Activated naive CD4-positive, alpha-beta T cell treated with anti-CD3 and anti-CD28 coated beads for 36 hours (primary cell): ENCODE measurements at regions not wholly inside any gene's neighbourhood (a gene's known extent, or its start where the extent isn't known, plus 50 kb on each side); places are given as distances from the start of the nearest gene placed in this dataset.

ENCODE experiments used
- CTCF ChIA-PET: fragments of 350-600 bp; sonication (Branson Sonifier 250); formaldehyde crosslinking; loops from one replicate; lab custom pipeline; 2021; ENCODE audit warnings: antibody characterized with exemption; lab: Charles Lee
- DNase-seq: peaks from one replicate; pipeline ENCODE4 v3.0.0-alpha.2; 2020
- H3K27ac Mint-ChIP-seq: one replicate; pipeline ENCODE4 v1.8.0; 2021; ENCODE audit warnings: mild to moderate bottlenecking, mixed read lengths
- H3K27me3 Mint-ChIP-seq: one replicate; pipeline ENCODE4 v1.8.0; 2021; ENCODE audit warnings: low read depth, mixed read lengths
- H3K36me3 Mint-ChIP-seq: one replicate; pipeline ENCODE4 v1.8.0; 2021; ENCODE audit warnings: low read depth, mixed read lengths
- H3K4me1 Mint-ChIP-seq: one replicate; pipeline ENCODE4 v1.8.0; 2021; ENCODE audit warnings: low read depth, mixed read lengths
- H3K4me3 Mint-ChIP-seq: one replicate; pipeline ENCODE4 v1.8.0; 2021; ENCODE audit warnings: mild to moderate bottlenecking, moderate library complexity, mixed read lengths
- H3K9me3 Mint-ChIP-seq: one replicate; pipeline ENCODE4 v1.8.0; 2021; ENCODE audit warnings: mixed read lengths
- intact Hi-C: fragments of 100-400 bp; cut with micrococcal nuclease; formaldehyde crosslinking; loops from one replicate; pipeline ENCODE4 v1.15.1; 2023

DNA sequence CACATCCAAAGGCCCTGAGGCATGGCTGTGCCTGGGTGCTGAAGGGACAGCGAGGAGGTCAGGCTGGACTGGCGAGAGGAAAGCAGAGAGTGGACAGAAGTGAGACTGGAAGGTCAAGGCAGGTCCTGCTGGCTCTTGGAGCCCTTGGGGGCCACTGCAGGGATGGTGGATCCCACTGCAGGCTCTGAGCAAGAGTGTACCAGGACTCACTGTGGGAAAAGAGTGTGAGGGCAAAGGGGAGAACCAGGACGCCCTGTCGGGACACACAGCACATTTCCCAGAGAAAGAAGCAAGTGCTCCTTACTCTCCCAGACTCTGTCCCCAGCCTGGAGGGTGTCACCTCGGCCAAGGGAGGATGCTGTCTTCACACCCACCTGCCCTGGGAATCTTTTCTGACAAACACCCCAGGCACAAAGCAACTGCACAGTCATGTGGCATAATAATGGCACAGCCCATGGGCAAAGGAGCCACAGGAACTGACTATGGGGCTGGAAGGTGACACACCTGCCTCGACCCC, 172.3 kb upstream of the CST7 start:
- no peak for DNase-seq
- intact Hi-C loops = no loop called here
- Mint-ChIP-seq H3K4me1 (no peaks in the 10 kb centered on the region), H3K4me3 (no peak overlapping the region), H3K27me3 (peaks cover 18% of the 10 kb centered on the region), H3K27ac (no peak overlapping the region), H3K9me3 (peaks cover 6% of the 10 kb centered on the region), H3K36me3 (no peaks in the 10 kb centered on the region)
- CTCF ChIA-PET = no interaction called here

DNA sequence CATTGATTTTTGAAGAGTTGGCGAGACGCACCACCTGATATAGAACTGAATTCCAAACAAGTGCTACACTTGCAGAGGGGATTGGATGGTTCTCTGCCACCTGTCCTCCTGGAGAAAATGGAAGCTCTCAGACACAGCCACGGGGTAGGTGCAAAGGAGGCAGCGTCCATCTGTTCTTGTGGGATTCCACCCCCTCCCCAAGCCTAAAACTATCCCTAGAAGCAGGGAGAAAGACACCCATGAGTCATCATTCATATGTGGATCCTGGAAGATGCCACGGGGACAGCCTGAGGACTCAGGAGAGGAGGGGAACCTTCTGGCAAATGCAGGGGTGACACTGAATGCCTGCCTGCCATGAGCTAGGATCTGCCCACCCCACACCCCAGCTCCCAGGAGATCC, 171.3 kb upstream of the CST7 start:
- intact Hi-C loops = no loop called here

GRCh38 chr20:24778585-24779031, 170.5 kb upstream of the CST7 start:
- no peaks in the 10 kb centered on the region for H3K36me3 Mint-ChIP-seq
- CTCF ChIA-PET = no interaction called here

More for the DNA sequence above, 171.3 kb upstream of the CST7 start:
- peaks cover 6% of the 10 kb centered on the region for H3K9me3 Mint-ChIP-seq
- H3K36me3 Mint-ChIP-seq = no peaks in the 10 kb centered on the region
- DNase-seq = no peak
- peaks cover 14% of the 10 kb centered on the region for H3K27me3 Mint-ChIP-seq
- no peak overlapping the region for H3K27ac Mint-ChIP-seq
- H3K4me3 Mint-ChIP-seq = no peak overlapping the region
- CTCF ChIA-PET = no interaction called here
- H3K4me1 Mint-ChIP-seq = no peaks in the 10 kb centered on the region

DNA sequence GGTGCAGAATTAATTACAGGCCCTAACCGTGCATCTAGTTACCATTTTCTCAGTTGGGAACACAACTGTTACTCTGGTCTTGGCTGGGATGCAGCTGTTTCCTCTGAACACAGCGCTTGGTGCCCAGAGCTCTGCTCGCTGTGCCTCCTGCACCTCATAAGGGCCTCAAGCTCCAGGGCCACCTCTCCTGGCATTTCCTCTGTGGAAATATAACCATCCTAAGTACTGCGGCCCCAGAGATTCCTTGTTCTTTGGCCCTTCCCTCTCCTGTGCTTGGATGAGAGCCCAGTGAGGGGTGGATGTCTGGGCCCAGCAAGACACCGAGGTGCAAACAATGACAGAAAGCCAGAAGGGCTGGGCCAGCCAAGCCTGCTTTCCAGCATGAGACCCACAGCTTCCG, 169.9 kb upstream of the CST7 start:
- peaks cover 14% of the 10 kb centered on the region for H3K27me3 Mint-ChIP-seq
- no peak for DNase-seq
- CTCF ChIA-PET = no interaction called here
- no peak overlapping the region for H3K4me3 Mint-ChIP-seq
- H3K27ac Mint-ChIP-seq = no peak overlapping the region
- no peaks in the 10 kb centered on the region for H3K4me1 Mint-ChIP-seq
- intact Hi-C loops = no loop called here
- H3K36me3 Mint-ChIP-seq = no peaks in the 10 kb centered on the region
- peaks cover 6% of the 10 kb centered on the region for H3K9me3 Mint-ChIP-seq

More at GRCh38 chr20:24778585-24779031, 170.5 kb upstream of the CST7 start:
- peaks cover 6% of the 10 kb centered on the region for H3K9me3 Mint-ChIP-seq
- peaks cover 14% of the 10 kb centered on the region for H3K27me3 Mint-ChIP-seq
- intact Hi-C loops = no loop called here
- no peak overlapping the region for H3K4me3 Mint-ChIP-seq
- DNase-seq = no peak
- H3K27ac Mint-ChIP-seq = no peak overlapping the region
- no peaks in the 10 kb centered on the region for H3K4me1 Mint-ChIP-seq

DNA sequence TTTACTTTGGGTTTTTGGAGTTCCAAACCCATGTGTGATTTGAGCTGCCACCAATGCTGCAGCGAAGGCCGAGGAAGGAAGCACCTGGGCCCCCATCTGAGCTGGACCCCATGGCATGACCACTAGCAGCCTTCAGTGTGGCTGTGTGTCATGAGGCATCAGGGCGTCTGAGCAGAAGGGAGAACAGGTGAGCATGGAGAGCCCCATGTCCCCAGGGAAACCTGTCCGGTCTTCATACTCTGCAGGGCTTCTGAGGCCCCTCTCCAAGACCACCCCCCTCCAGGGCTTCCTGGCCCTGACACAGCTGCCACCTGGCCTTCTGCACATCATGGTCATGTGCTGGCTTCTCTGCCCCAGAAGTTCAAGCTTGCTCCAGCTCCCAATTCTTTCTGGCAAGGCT, 169.1 kb upstream of the CST7 start:
- CTCF ChIA-PET = no interaction called here
- no peak for DNase-seq
- intact Hi-C loops = loop anchor here (2.0 to 5.0 kb wide), 4 partner anchors 152 to 677 kb away; no protein-coding TSS in a partner anchor
- Mint-ChIP-seq H3K36me3 (no peaks in the 10 kb centered on the region), H3K4me3 (no peak overlapping the region), H3K27me3 (peaks cover 14% of the 10 kb centered on the region), H3K9me3 (peaks cover 4% of the 10 kb centered on the region), H3K4me1 (no peaks in the 10 kb centered on the region), H3K27ac (no peak overlapping the region)

- Mint-ChIP-seq H3K4me3 (no peak overlapping the region), H3K27ac (no peak overlapping the region), H3K36me3 (no peaks in the 10 kb centered on the region), H3K4me1 (no peaks in the 10 kb centered on the region), H3K9me3 (no peaks in the 10 kb centered on the region), H3K27me3 (peaks cover 14% of the 10 kb centered on the region)
- no peak for DNase-seq
- intact Hi-C loops = loop anchor here (1.0 to 5.0 kb wide), 6 partner anchors 151 to 844 kb away; no protein-coding TSS in a partner anchor
- CTCF ChIA-PET = interaction anchor here (0.7 to 1.5 kb wide), 2 partner anchors 39 to 138 kb away, joined by 3 to 4 read pairs; no protein-coding TSS in a partner anchor
These were observed 168.2 kb upstream of the CST7 start for GRCh38 chr20:24780674-24781417.

DNA sequence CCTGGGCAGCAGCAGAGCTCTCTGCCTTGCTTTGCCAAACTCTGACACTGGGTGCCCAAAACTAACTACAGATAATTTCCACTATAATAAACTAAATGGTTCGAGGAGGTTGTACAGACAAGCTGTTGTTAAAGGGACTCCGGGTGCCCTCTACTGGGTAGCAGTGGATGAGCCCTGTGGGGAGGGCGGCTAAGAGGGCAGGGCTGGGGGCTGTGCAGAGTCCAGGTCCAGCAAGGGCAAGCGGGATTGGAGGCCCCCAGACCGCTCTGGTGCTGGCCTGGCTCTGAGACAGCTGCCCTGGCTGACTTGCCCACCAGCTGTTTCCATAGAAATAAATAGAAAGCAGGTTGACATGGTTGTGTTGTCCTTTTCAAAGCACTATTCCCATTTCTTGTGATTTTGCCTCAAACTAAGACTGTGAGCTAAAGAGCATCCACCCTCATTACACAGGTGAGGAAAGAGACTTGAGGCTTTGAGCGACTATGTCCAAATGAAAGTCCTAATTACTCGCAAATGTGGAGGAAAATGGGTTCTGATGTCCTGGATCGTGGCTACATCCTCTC, 167.6 kb upstream of the CST7 start:
- no peaks in the 10 kb centered on the region for H3K36me3 Mint-ChIP-seq
- H3K27me3 Mint-ChIP-seq = peaks cover 11% of the 10 kb centered on the region
- no peaks in the 10 kb centered on the region for H3K9me3 Mint-ChIP-seq
- CTCF ChIA-PET = interaction anchor here (0.7 to 1.5 kb wide), 2 partner anchors 39 to 138 kb away, joined by 3 to 4 read pairs; no protein-coding TSS in a partner anchor
- intact Hi-C loops = loop anchor here (1.0 to 5.0 kb wide), 6 partner anchors 151 to 844 kb away; no protein-coding TSS in a partner anchor
- H3K4me3 Mint-ChIP-seq = no peak overlapping the region
- H3K27ac Mint-ChIP-seq = no peak overlapping the region
- DNase-seq = peak; percentile 60
- H3K4me1 Mint-ChIP-seq = no peaks in the 10 kb centered on the region

DNA sequence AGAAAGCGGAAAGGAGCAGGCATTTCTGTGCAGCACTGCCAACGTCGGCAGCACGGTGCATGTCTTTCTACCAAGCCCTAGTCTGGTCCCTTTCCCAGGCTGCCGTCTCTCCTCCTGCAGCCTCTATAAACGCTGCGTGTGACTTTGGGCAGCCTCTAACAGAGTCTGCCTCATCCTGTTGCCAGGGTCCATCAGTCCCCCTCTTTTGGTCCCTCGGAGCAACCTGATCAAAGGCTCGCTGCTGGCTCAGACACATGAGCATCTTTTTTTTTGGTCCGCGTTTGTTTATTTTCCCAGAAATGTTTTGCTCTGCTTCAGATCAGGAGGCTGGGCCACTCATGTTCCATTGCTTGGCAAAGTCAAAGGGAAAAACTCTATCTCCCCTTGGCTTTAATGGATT, 166.8 kb upstream of the CST7 start:
- intact Hi-C loops = loop anchor here (5.0 kb wide), 2 partner anchors 150 to 480 kb away; no protein-coding TSS in a partner anchor
- no peaks in the 10 kb centered on the region for H3K4me1 Mint-ChIP-seq
- CTCF ChIA-PET = no interaction called here

GRCh38 chr20:24782801-24783630, 166.1 kb upstream of the CST7 start:
- H3K27me3 Mint-ChIP-seq = peaks cover 4% of the 10 kb centered on the region
- no peak overlapping the region for H3K4me3 Mint-ChIP-seq
- DNase-seq = peak; percentile 15
- H3K36me3 Mint-ChIP-seq = no peaks in the 10 kb centered on the region
- no peaks in the 10 kb centered on the region for H3K9me3 Mint-ChIP-seq
- H3K4me1 Mint-ChIP-seq = no peaks in the 10 kb centered on the region
- CTCF ChIA-PET = interaction anchor here (0.6 kb wide), 1 partner anchor 211 kb away, joined by 3 read pairs; no protein-coding TSS in a partner anchor
- intact Hi-C loops = loop anchor here (5.0 kb wide), 2 partner anchors 149 to 481 kb away; no protein-coding TSS in a partner anchor
- no peak overlapping the region for H3K27ac Mint-ChIP-seq

More for the DNA sequence above, 166.8 kb upstream of the CST7 start:
- Mint-ChIP-seq H3K4me3 (no peak overlapping the region), H3K27ac (no peak overlapping the region), H3K9me3 (no peaks in the 10 kb centered on the region), H3K27me3 (peaks cover 8% of the 10 kb centered on the region), H3K36me3 (no peaks in the 10 kb centered on the region)
- DNase-seq = no peak

DNA sequence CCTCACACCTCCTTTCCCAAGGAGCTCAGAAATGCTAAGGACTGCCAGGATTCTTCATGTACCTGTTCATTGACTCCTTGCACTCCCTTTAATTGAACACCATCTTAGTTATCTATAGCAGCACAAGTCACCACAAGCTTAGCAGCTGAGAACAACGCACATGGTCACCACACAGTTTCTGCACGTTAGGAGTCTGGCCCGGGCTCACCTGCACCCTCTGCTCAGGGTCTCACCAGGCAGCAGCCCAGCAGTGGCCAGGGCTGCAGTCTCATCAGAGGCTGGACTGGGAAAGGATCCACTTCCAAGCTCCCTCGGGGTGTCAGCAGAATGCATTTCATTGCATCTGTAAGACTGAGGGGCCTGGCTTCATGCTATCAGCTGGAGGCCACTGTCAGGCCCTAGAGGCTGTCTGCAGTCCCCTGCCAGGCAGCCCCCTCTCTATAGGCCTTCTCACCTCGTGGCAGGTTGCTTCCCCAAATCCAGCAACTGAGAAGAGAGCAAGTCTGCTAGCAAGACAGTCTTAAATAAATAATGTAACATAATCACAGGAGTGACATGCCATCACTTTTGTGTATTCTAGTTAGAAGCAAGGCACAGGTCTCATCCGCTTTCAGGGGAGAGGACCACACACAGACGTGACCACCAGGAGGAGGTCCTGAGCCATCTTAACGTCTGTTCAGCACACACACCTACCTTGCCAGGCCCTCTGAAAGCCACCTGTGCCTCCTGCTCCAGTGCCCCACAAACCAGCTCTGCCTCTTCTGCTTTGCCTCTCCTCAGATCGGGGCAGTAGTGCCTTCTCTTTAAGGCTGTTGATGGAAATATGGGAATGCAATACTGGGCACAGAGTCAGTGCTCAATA, 165.2 kb upstream of the CST7 start:
- no peaks in the 10 kb centered on the region for H3K9me3 Mint-ChIP-seq
- CTCF ChIA-PET = interaction anchor here (0.6 to 1.3 kb wide), 2 partner anchors 146 to 212 kb away, joined by 3 to 4 read pairs; no protein-coding TSS in a partner anchor
- no peak overlapping the region for H3K27ac Mint-ChIP-seq
- no peaks in the 10 kb centered on the region for H3K4me1 Mint-ChIP-seq
- no peak overlapping the region for H3K4me3 Mint-ChIP-seq
- no peaks in the 10 kb centered on the region for H3K36me3 Mint-ChIP-seq
- peak; percentile 32 for DNase-seq
- peaks cover 4% of the 10 kb centered on the region for H3K27me3 Mint-ChIP-seq
- intact Hi-C loops = loop anchor here (2.0 to 5.0 kb wide), 3 partner anchors 135 to 482 kb away; no protein-coding TSS in a partner anchor

GRCh38 chr20:24784607-24785006, 164.5 kb upstream of the CST7 start:
- peaks cover 4% of the 10 kb centered on the region for H3K27me3 Mint-ChIP-seq
- no peaks in the 10 kb centered on the region for H3K4me1 Mint-ChIP-seq
- no peak overlapping the region for H3K27ac Mint-ChIP-seq
- no peak for DNase-seq
- CTCF ChIA-PET = interaction anchor here (1.3 kb wide), 1 partner anchor 146 kb away, joined by 4 read pairs; no protein-coding TSS in a partner anchor
- no peak overlapping the region for H3K4me3 Mint-ChIP-seq
- intact Hi-C loops = loop anchor here (2.0 to 5.0 kb wide), 3 partner anchors 134 to 482 kb away; no protein-coding TSS in a partner anchor
- H3K36me3 Mint-ChIP-seq = no peaks in the 10 kb centered on the region
- no peaks in the 10 kb centered on the region for H3K9me3 Mint-ChIP-seq
